ENCODE measurements at regions not wholly inside any gene's neighbourhood (a gene's known extent, or its start where the extent isn't known, plus 50 kb on each side); places are given as distances from the start of the nearest gene placed in this dataset.
"Not testable (repeated sequence)": the region's sequence is repeated elsewhere in the genome, so short reads cannot be mapped to it uniquely, and the experiment has no call there.

GRCh38 chr10:109247814-109248213 lies 675.5 kb downstream of the XPNPEP1 start:
- Histone ChIP-seq H3K27ac (no peak overlapping the region), H3K27me3 (no peaks in the 10 kb centered on the region), H3K4me1 (no peaks in the 10 kb centered on the region), H3K9me3 (no peaks in the 10 kb centered on the region), H3K36me3 (ENCODE audit: low read depth, missing control alignments) (no peaks in the 10 kb centered on the region), H3K4me3 (no peak overlapping the region)
- intact Hi-C loops (cut with DNase I; ENCODE audit: low total_unique reads), result no loop called here
- 92 to 100% methylated on average over 1 of the region's 1 CpG for WGBS, 2 donors
- DNase-seq, result no peak
- no peak for TF ChIP-seq POLR2A (IDR thresholded peaks at IDR 0.05)
- TF ChIP-seq, protein P1, sequence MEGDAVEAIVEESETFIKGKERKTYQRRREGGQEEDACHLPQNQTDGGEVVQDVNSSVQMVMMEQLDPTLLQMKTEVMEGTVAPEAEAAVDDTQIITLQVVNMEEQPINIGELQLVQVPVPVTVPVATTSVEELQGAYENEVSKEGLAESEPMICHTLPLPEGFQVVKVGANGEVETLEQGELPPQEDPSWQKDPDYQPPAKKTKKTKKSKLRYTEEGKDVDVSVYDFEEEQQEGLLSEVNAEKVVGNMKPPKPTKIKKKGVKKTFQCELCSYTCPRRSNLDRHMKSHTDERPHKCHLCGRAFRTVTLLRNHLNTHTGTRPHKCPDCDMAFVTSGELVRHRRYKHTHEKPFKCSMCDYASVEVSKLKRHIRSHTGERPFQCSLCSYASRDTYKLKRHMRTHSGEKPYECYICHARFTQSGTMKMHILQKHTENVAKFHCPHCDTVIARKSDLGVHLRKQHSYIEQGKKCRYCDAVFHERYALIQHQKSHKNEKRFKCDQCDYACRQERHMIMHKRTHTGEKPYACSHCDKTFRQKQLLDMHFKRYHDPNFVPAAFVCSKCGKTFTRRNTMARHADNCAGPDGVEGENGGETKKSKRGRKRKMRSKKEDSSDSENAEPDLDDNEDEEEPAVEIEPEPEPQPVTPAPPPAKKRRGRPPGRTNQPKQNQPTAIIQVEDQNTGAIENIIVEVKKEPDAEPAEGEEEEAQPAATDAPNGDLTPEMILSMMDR (IDR thresholded peaks at IDR 0.05), result no peak

DNA sequence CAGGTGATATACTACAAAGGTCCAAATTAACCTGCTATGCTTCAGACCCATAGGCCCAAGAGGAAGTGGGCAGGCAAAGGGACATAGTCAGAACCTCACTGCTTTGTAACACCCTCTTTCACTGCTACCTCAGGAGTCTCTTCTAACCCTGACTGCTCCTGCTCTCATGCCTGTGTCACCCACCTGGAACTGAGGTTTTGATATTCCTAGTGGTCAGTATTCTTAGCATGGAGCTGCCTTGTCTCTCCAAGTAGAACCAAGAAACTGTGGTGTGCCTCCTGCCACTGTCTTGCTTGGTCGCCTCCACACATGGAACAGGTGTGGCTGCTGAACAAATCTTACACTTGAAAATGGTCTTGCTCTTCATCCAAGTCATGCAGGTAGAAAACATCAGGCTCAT lies 677.5 kb downstream of the XPNPEP1 start:
- TF ChIP-seq, protein P1 (IDR thresholded peaks at IDR 0.05), result no peak
- TF ChIP-seq POLR2A (IDR thresholded peaks at IDR 0.05), result no peak
- intact Hi-C loops (cut with DNase I; ENCODE audit: low total_unique reads), result no loop called here
- no peak for DNase-seq

DNA sequence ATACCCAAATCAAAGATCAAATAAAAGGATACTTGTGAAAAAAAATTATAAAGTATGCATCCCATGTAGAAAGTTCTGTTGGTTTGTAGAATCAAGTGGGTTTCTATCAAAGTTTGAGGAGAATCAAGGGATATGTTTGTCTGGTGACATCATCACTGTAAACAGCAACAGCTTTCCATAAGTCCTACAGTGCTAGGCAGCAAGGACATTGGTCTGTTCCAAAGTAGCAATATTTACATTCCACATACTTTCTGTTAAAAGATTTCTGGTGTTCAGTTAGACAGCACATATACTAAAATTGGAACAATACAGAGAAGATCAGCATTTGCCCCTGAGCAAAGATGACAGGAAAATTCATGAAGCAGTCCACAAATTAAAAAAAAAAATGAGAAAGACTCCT lies 683.9 kb downstream of the XPNPEP1 start:
- no peak for DNase-seq
- H3K27me3 ChIP-seq, result no peaks in the 10 kb centered on the region
- no peaks in the 10 kb centered on the region for H3K36me3 ChIP-seq (ENCODE audit: low read depth, missing control alignments)
- H3K4me1 ChIP-seq, result no peaks in the 10 kb centered on the region
- TF ChIP-seq, protein P1 (IDR thresholded peaks at IDR 0.05), result no peak
- TF ChIP-seq POLR2A (IDR thresholded peaks at IDR 0.05), result no peak
- H3K9me3 ChIP-seq, result no peaks in the 10 kb centered on the region
- no peak overlapping the region for H3K4me3 ChIP-seq
- intact Hi-C loops (cut with DNase I; ENCODE audit: low total_unique reads), result no loop called here
- no peak overlapping the region for H3K27ac ChIP-seq

More for the DNA sequence above, 677.5 kb downstream of the XPNPEP1 start:
- H3K9me3 ChIP-seq, result no peaks in the 10 kb centered on the region
- H3K4me3 ChIP-seq, result no peak overlapping the region
- H3K36me3 ChIP-seq (ENCODE audit: low read depth, missing control alignments), result no peaks in the 10 kb centered on the region
- WGBS, 2 donors, result 91 to 93% methylated on average over 1 of the region's 1 CpG
- no peaks in the 10 kb centered on the region for H3K27me3 ChIP-seq
- H3K4me1 ChIP-seq, result no peaks in the 10 kb centered on the region
- no peak overlapping the region for H3K27ac ChIP-seq

DNA sequence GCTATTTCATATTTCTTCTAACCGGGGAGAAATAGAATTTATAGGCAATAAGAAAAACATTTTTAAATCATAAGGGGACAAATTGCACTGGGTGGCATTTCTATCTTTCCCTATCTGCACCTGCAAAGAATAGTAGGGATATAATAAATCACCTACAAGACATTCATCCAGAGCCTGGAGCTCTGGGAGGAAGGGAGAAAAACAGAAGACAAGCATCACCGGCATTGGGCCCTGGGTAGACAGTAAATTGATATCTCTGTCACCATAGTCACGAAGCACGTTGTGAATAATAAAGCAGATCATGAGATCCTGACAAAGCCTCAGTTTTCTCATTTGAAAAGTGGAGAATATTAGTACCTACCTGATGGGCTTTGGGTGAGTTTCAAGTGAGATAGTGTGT lies 685.6 kb downstream of the XPNPEP1 start:
- Histone ChIP-seq H3K27ac (no peak overlapping the region), H3K9me3 (no peaks in the 10 kb centered on the region), H3K36me3 (ENCODE audit: low read depth, missing control alignments) (no peaks in the 10 kb centered on the region), H3K4me3 (no peak overlapping the region), H3K27me3 (no peaks in the 10 kb centered on the region), H3K4me1 (no peaks in the 10 kb centered on the region)
- TF ChIP-seq, protein P1 (IDR thresholded peaks at IDR 0.05), result no peak
- no peak for TF ChIP-seq POLR2A (IDR thresholded peaks at IDR 0.05)
- intact Hi-C loops (cut with DNase I; ENCODE audit: low total_unique reads), result no loop called here
- no peak for DNase-seq
- WGBS, 2 donors, result 88 to 93% methylated on average over 4 of the region's 4 CpGs

DNA sequence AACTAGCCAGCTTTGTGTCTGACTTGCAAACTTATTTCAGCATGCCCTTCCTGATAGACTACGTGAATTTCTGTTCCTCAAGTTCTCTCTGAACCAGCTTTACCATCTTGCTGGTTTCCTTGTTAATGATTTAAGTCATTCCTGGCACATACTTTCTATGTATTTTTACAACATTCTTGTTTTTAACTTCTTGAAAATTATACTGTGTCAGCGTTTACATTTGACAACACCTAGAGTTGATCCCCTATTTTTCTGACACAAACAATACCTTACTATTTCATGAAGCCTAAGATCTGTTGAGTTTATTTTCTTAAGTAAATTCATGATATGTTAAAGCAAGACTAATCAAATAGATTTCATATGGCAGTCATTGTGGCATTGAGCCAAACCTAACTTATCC lies 686.3 kb downstream of the XPNPEP1 start:
- Histone ChIP-seq H3K27ac (no peak overlapping the region), H3K9me3 (no peaks in the 10 kb centered on the region), H3K4me1 (no peaks in the 10 kb centered on the region), H3K4me3 (no peak overlapping the region), H3K36me3 (ENCODE audit: low read depth, missing control alignments) (no peaks in the 10 kb centered on the region), H3K27me3 (no peaks in the 10 kb centered on the region)
- TF ChIP-seq, protein P1 (IDR thresholded peaks at IDR 0.05), result no peak
- no peak for TF ChIP-seq POLR2A (IDR thresholded peaks at IDR 0.05)
- intact Hi-C loops (cut with DNase I; ENCODE audit: low total_unique reads), result no loop called here
- 85% methylated on average over 2 of the region's 2 CpGs for WGBS, 2 donors
- no peak for DNase-seq

DNA sequence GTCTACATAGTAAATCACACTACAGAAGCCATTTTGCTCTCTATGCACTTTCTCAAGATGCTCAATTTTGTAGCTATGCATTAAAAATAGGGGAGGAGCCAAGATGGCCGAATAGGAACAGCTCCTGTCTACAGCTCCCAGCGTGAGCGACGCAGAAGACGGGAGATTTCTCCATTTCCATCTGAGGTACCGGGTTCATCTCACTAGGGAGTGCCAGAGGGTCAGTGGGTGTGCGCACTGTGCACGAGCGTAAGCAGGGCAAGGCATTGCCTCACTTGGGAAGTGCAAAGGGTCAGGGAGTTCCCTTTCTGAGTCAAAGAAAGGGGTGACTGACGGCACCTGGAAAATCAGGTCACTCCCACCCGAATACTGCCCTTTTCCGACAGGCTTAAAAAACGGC lies 699.8 kb downstream of the XPNPEP1 start:
- intact Hi-C loops (cut with DNase I; ENCODE audit: low total_unique reads); H3K4me1 ChIP-seq; H3K4me3 ChIP-seq; H3K27ac ChIP-seq; DNase-seq; H3K27me3 ChIP-seq; H3K9me3 ChIP-seq; H3K36me3 ChIP-seq (ENCODE audit: low read depth, missing control alignments): not testable (repeated sequence)
- WGBS, 2 donors, result 93 to 94% methylated on average over 12 to 13 of the region's 13 CpGs

Measured in testis (tissue), 2 donors.